NCI-H524 treated with DMSO at 0.1 percent for 48 hours (cell line): ENCODE measurements at regions not wholly inside any gene's neighbourhood (a gene's known extent, or its start where the extent isn't known, plus 50 kb on each side); places are given as distances from the start of the nearest gene placed in this dataset.
"Not testable (repeated sequence)": the region's sequence is repeated elsewhere in the genome, so short reads cannot be mapped to it uniquely, and the experiment has no call there.

Experiments used
- DNase-seq: peaks from one replicate; lab custom pipeline; 2025; lab: John Stamatoyannopoulos, UW

GRCh38 chr4:95779447-95779846 is 60.4 kb upstream of the PDHA2 start:
- no peak for DNase-seq

- no peak for DNase-seq
Measured at GRCh38 chr4:95778666-95779065, 61.2 kb upstream of the PDHA2 start.

- not testable (repeated sequence) for DNase-seq
Measured at GRCh38 chr4:95770605-95771004, 69.3 kb upstream of the PDHA2 start.

GRCh38 chr4:95764961-95765360 is 74.9 kb upstream of the PDHA2 start:
- no peak for DNase-seq

GRCh38 chr4:95761871-95762270 is 78.0 kb upstream of the PDHA2 start:
- DNase-seq = no peak

GRCh38 chr4:95761426-95761825 is 78.5 kb upstream of the PDHA2 start:
- DNase-seq = no peak

- not testable (repeated sequence) for DNase-seq
Measured at GRCh38 chr4:95760646-95761045, 79.2 kb upstream of the PDHA2 start.

- DNase-seq = no peak
Measured at GRCh38 chr4:95758001-95758400, 81.9 kb upstream of the PDHA2 start.

GRCh38 chr4:95754667-95755066 is 85.2 kb upstream of the PDHA2 start:
- DNase-seq = no peak

- no peak for DNase-seq
Measured at GRCh38 chr4:95749204-95749603, 90.7 kb upstream of the PDHA2 start.

GRCh38 chr4:95742872-95743271 is 97.0 kb upstream of the PDHA2 start:
- DNase-seq = no peak

- DNase-seq = no peak
Measured at GRCh38 chr4:95742179-95742578, 97.7 kb upstream of the PDHA2 start.

- no peak for DNase-seq
Measured at GRCh38 chr4:95732061-95732460, 107.8 kb upstream of the PDHA2 start.

GRCh38 chr4:95729596-95729995 is 110.3 kb upstream of the PDHA2 start:
- DNase-seq = no peak

GRCh38 chr4:95728145-95728544 is 111.7 kb upstream of the PDHA2 start:
- no peak for DNase-seq

- DNase-seq = no peak
Measured at GRCh38 chr4:95715830-95716229, 124.1 kb upstream of the PDHA2 start.

- no peak for DNase-seq
Measured at GRCh38 chr4:95714571-95714970, 125.3 kb upstream of the PDHA2 start.

- DNase-seq = no peak
Measured at GRCh38 chr4:95705323-95705722, 134.6 kb upstream of the PDHA2 start.

GRCh38 chr4:95701500-95702170 is 138.3 kb upstream of the PDHA2 start:
- DNase-seq = no peak

GRCh38 chr4:95694411-95694810 is 145.5 kb upstream of the PDHA2 start:
- no peak for DNase-seq

GRCh38 chr4:95693594-95693993 is 144.8 kb upstream of the UNC5C start:
- peak; percentile 4 for DNase-seq

- no peak for DNase-seq
Measured at GRCh38 chr4:95676190-95676589, 127.4 kb upstream of the UNC5C start.

- no peak for DNase-seq
Measured at GRCh38 chr4:95675623-95676022, 126.8 kb upstream of the UNC5C start.

GRCh38 chr4:95674521-95674981 is 125.8 kb upstream of the UNC5C start:
- no peak for DNase-seq
